ENCODE measurements at regions not wholly inside any gene's neighbourhood (a gene's known extent, or its start where the extent isn't known, plus 50 kb on each side); places are given as distances from the start of the nearest gene placed in this dataset.
A peak's percentile ranks its signal among the peaks of the same experiment; 100 is the strongest.

GRCh38 chr21:16283516-16283915 lies 553.7 kb downstream of the USP25 start:
- Histone ChIP-seq H3K27ac (ENCODE audit: low read depth in 2 of 2, low read length in 2 of 2) (no peak overlapping the region), H3K4me3 (ENCODE audit: low read length in 3 of 3) (no peak overlapping the region), H3K27me3 (ENCODE audit: control insufficient read depth, insufficient read depth, low read length) (no peaks in the 10 kb centered on the region), H3K4me1 (ENCODE audit: control insufficient read depth in 2 of 3, insufficient read depth in 2 of 3, low read depth in 1 of 3, low read length in 3 of 3) (peaks cover 0 to 22% (median 6%) of the 10 kb centered on the region in 3 donors), H3K36me3 (ENCODE audit: control insufficient read depth in 2 of 3, insufficient read depth in 3 of 3, low read length in 3 of 3) (no peaks in the 10 kb centered on the region), H3K9ac (ENCODE audit: low read length in 3 of 3) (no peak overlapping the region), H3K9me3 (ENCODE audit: control insufficient read depth in 2 of 3, insufficient read depth in 1 of 3, low read length in 3 of 3) (no peaks in the 10 kb centered on the region)
- DNase-seq (no peak), FAIRE-seq (no peak)
- no peak for TF ChIP-seq CTCF (IDR thresholded peaks at IDR 0.05; ENCODE audit: borderline replicate concordance, extremely low read depth, insufficient read depth)
- intact Hi-C loops (cut with DNase I) = no loop called here

GRCh38 chr21:16285605-16286126 lies 555.9 kb downstream of the USP25 start:
- no peak for TF ChIP-seq CTCF (IDR thresholded peaks at IDR 0.05; ENCODE audit: borderline replicate concordance, extremely low read depth, insufficient read depth)
- Histone ChIP-seq H3K36me3 (ENCODE audit: control insufficient read depth in 2 of 3, insufficient read depth in 3 of 3, low read length in 3 of 3) (no peaks in the 10 kb centered on the region), H3K27ac (ENCODE audit: low read depth in 2 of 2, low read length in 2 of 2) (no peak overlapping the region), H3K4me3 (ENCODE audit: low read length in 3 of 3) (peak overlapping the region in 1 of 3 donors; percentile 17), H3K27me3 (ENCODE audit: control insufficient read depth, insufficient read depth, low read length) (no peaks in the 10 kb centered on the region), H3K9me3 (ENCODE audit: control insufficient read depth in 2 of 3, insufficient read depth in 1 of 3, low read length in 3 of 3) (no peaks in the 10 kb centered on the region), H3K4me1 (ENCODE audit: control insufficient read depth in 2 of 3, insufficient read depth in 2 of 3, low read depth in 1 of 3, low read length in 3 of 3) (peaks cover 0 to 20% (median 5%) of the 10 kb centered on the region in 3 donors), H3K9ac (ENCODE audit: low read length in 3 of 3) (no peak overlapping the region)
- no peak for FAIRE-seq
- intact Hi-C loops (cut with DNase I) = no loop called here
- peak in 2 of 5 donors; percentile 39 to 64 for DNase-seq

GRCh38 chr21:16287046-16287445 lies 557.3 kb downstream of the USP25 start:
- FAIRE-seq = no peak
- H3K9ac ChIP-seq (ENCODE audit: low read length in 3 of 3) = no peak overlapping the region
- intact Hi-C loops (cut with DNase I) = no loop called here
- H3K27me3 ChIP-seq (ENCODE audit: control insufficient read depth, insufficient read depth, low read length) = no peaks in the 10 kb centered on the region
- H3K27ac ChIP-seq (ENCODE audit: low read depth in 2 of 2, low read length in 2 of 2) = no peak overlapping the region
- no peak for TF ChIP-seq CTCF (IDR thresholded peaks at IDR 0.05; ENCODE audit: borderline replicate concordance, extremely low read depth, insufficient read depth)
- H3K4me1 ChIP-seq (ENCODE audit: control insufficient read depth in 2 of 3, insufficient read depth in 2 of 3, low read depth in 1 of 3, low read length in 3 of 3) = peaks cover 0 to 10% (median 3%) of the 10 kb centered on the region in 3 donors
- H3K36me3 ChIP-seq (ENCODE audit: control insufficient read depth in 2 of 3, insufficient read depth in 3 of 3, low read length in 3 of 3) = no peaks in the 10 kb centered on the region
- no peak for DNase-seq
- H3K4me3 ChIP-seq (ENCODE audit: low read length in 3 of 3) = no peak overlapping the region
- no peaks in the 10 kb centered on the region for H3K9me3 ChIP-seq (ENCODE audit: control insufficient read depth in 2 of 3, insufficient read depth in 1 of 3, low read length in 3 of 3)

- Histone ChIP-seq H3K9ac (ENCODE audit: low read length in 3 of 3) (no peak overlapping the region), H3K9me3 (ENCODE audit: control insufficient read depth in 2 of 3, insufficient read depth in 1 of 3, low read length in 3 of 3) (no peaks in the 10 kb centered on the region), H3K4me1 (ENCODE audit: control insufficient read depth in 2 of 3, insufficient read depth in 2 of 3, low read depth in 1 of 3, low read length in 3 of 3) (no peaks in the 10 kb centered on the region), H3K27ac (ENCODE audit: low read depth in 2 of 2, low read length in 2 of 2) (no peak overlapping the region), H3K27me3 (ENCODE audit: control insufficient read depth, insufficient read depth, low read length) (no peaks in the 10 kb centered on the region), H3K36me3 (ENCODE audit: control insufficient read depth in 2 of 3, insufficient read depth in 3 of 3, low read length in 3 of 3) (no peaks in the 10 kb centered on the region), H3K4me3 (ENCODE audit: low read length in 3 of 3) (no peak overlapping the region)
- DNase-seq (no peak), FAIRE-seq (no peak)
- no peak for TF ChIP-seq CTCF (IDR thresholded peaks at IDR 0.05; ENCODE audit: borderline replicate concordance, extremely low read depth, insufficient read depth)
- intact Hi-C loops (cut with DNase I) = no loop called here
Measured at GRCh38 chr21:16291296-16291695, 561.5 kb downstream of the USP25 start.
